ENCODE measurements at regions not wholly inside any gene's neighbourhood (a gene's known extent, or its start where the extent isn't known, plus 50 kb on each side); places are given as distances from the start of the nearest gene placed in this dataset.

GRCh38 chr2:64228918-64229317, 84.7 kb upstream of the PELI1 start:
- peak overlapping the region in 1 of 2 donors; percentile 45 for H3K27ac ChIP-seq (ENCODE audit: low read depth in 1 of 2, low read length in 1 of 2)

GRCh38 chr2:64230540-64230939, 86.3 kb upstream of the PELI1 start:
- no peak for DNase-seq (ENCODE audit: low read depth in 6 of 9, low spot score in 9 of 9)
- Histone ChIP-seq H3K9me3 (ENCODE audit: control insufficient read depth in 2 of 2, insufficient read depth in 1 of 2, low read length in 1 of 2) (no peaks in the 10 kb centered on the region), H3K36me3 (ENCODE audit: control insufficient read depth in 2 of 2, insufficient read depth in 2 of 2, low read length in 1 of 2) (no peaks in the 10 kb centered on the region), H3K27ac (ENCODE audit: low read depth in 1 of 2, low read length in 1 of 2) (no peak overlapping the region), H3K27me3 (ENCODE audit: control insufficient read depth in 2 of 2, insufficient read depth in 1 of 2, low read length in 1 of 2) (no peaks in the 10 kb centered on the region), H3K4me3 (ENCODE audit: low read length in 2 of 2) (no peak overlapping the region), H3K4me1 (ENCODE audit: control insufficient read depth in 2 of 2, insufficient read depth in 2 of 2, low read length in 2 of 2) (peaks cover 6 to 14% of the 10 kb centered on the region in 2 donors)

More at GRCh38 chr2:64228918-64229317, 84.7 kb upstream of the PELI1 start:
- no peaks in the 10 kb centered on the region for H3K27me3 ChIP-seq (ENCODE audit: control insufficient read depth in 2 of 2, insufficient read depth in 1 of 2, low read length in 1 of 2)
- H3K4me3 ChIP-seq (ENCODE audit: low read length in 2 of 2): peak overlapping the region in 1 of 2 donors; percentile 46
- peaks cover 6 to 14% of the 10 kb centered on the region in 2 donors for H3K4me1 ChIP-seq (ENCODE audit: control insufficient read depth in 2 of 2, insufficient read depth in 2 of 2, low read length in 2 of 2)
- DNase-seq (ENCODE audit: low read depth in 6 of 9, low spot score in 9 of 9): no peak
- H3K36me3 ChIP-seq (ENCODE audit: control insufficient read depth in 2 of 2, insufficient read depth in 2 of 2, low read length in 1 of 2): no peaks in the 10 kb centered on the region
- H3K9me3 ChIP-seq (ENCODE audit: control insufficient read depth in 2 of 2, insufficient read depth in 1 of 2, low read length in 1 of 2): no peaks in the 10 kb centered on the region
- 90% methylated on average over 4 of the region's 4 CpGs for WGBS

GRCh38 chr2:64232266-64232665, 88.0 kb upstream of the PELI1 start:
- Histone ChIP-seq H3K27ac (ENCODE audit: low read depth in 1 of 2, low read length in 1 of 2) (no peak overlapping the region), H3K4me3 (ENCODE audit: low read length in 2 of 2) (no peak overlapping the region), H3K27me3 (ENCODE audit: control insufficient read depth in 2 of 2, insufficient read depth in 1 of 2, low read length in 1 of 2) (no peaks in the 10 kb centered on the region), H3K9me3 (ENCODE audit: control insufficient read depth in 2 of 2, insufficient read depth in 1 of 2, low read length in 1 of 2) (no peaks in the 10 kb centered on the region), H3K4me1 (ENCODE audit: control insufficient read depth in 2 of 2, insufficient read depth in 2 of 2, low read length in 2 of 2) (peaks cover 6 to 14% of the 10 kb centered on the region in 2 donors), H3K36me3 (ENCODE audit: control insufficient read depth in 2 of 2, insufficient read depth in 2 of 2, low read length in 1 of 2) (no peaks in the 10 kb centered on the region)
- 99% methylated on average over 2 of the region's 2 CpGs for WGBS
- DNase-seq (ENCODE audit: low read depth in 6 of 9, low spot score in 9 of 9): no peak

GRCh38 chr2:64233376-64233922, 89.2 kb upstream of the PELI1 start:
- Histone ChIP-seq H3K9me3 (ENCODE audit: control insufficient read depth in 2 of 2, insufficient read depth in 1 of 2, low read length in 1 of 2) (no peaks in the 10 kb centered on the region), H3K4me3 (ENCODE audit: low read length in 2 of 2) (no peak overlapping the region), H3K36me3 (ENCODE audit: control insufficient read depth in 2 of 2, insufficient read depth in 2 of 2, low read length in 1 of 2) (no peaks in the 10 kb centered on the region), H3K27me3 (ENCODE audit: control insufficient read depth in 2 of 2, insufficient read depth in 1 of 2, low read length in 1 of 2) (no peaks in the 10 kb centered on the region), H3K27ac (ENCODE audit: low read depth in 1 of 2, low read length in 1 of 2) (peak overlapping the region in 1 of 2 donors; percentile 20), H3K4me1 (ENCODE audit: control insufficient read depth in 2 of 2, insufficient read depth in 2 of 2, low read length in 2 of 2) (peaks cover 1 to 6% of the 10 kb centered on the region in 2 donors)
- 81% methylated on average over 4 of the region's 4 CpGs for WGBS
- DNase-seq (ENCODE audit: low read depth in 6 of 9, low spot score in 9 of 9): no peak

GRCh38 chr2:64234150-64234549, 89.9 kb upstream of the PELI1 start:
- Histone ChIP-seq H3K4me1 (ENCODE audit: control insufficient read depth in 2 of 2, insufficient read depth in 2 of 2, low read length in 2 of 2) (no peaks in the 10 kb centered on the region), H3K36me3 (ENCODE audit: control insufficient read depth in 2 of 2, insufficient read depth in 2 of 2, low read length in 1 of 2) (no peaks in the 10 kb centered on the region), H3K9me3 (ENCODE audit: control insufficient read depth in 2 of 2, insufficient read depth in 1 of 2, low read length in 1 of 2) (no peaks in the 10 kb centered on the region), H3K4me3 (ENCODE audit: low read length in 2 of 2) (no peak overlapping the region), H3K27ac (ENCODE audit: low read depth in 1 of 2, low read length in 1 of 2) (no peak overlapping the region), H3K27me3 (ENCODE audit: control insufficient read depth in 2 of 2, insufficient read depth in 1 of 2, low read length in 1 of 2) (no peaks in the 10 kb centered on the region)
- no peak for DNase-seq (ENCODE audit: low read depth in 6 of 9, low spot score in 9 of 9)
- WGBS: 86% methylated on average over 5 of the region's 5 CpGs

- WGBS: 74% methylated on average over 3 of the region's 3 CpGs
- no peaks in the 10 kb centered on the region for H3K27me3 ChIP-seq (ENCODE audit: control insufficient read depth in 2 of 2, insufficient read depth in 1 of 2, low read length in 1 of 2)
- no peak overlapping the region for H3K27ac ChIP-seq (ENCODE audit: low read depth in 1 of 2, low read length in 1 of 2)
These were observed 90.6 kb upstream of the PELI1 start for GRCh38 chr2:64234785-64235184.

GRCh38 chr2:64237266-64237665, 93.0 kb upstream of the PELI1 start:
- WGBS: 97% methylated on average over 2 of the region's 2 CpGs
- DNase-seq (ENCODE audit: low read depth in 6 of 9, low spot score in 9 of 9): no peak
- no peak overlapping the region for H3K27ac ChIP-seq (ENCODE audit: low read depth in 1 of 2, low read length in 1 of 2)
- no peaks in the 10 kb centered on the region for H3K4me1 ChIP-seq (ENCODE audit: control insufficient read depth in 2 of 2, insufficient read depth in 2 of 2, low read length in 2 of 2)
- no peaks in the 10 kb centered on the region for H3K9me3 ChIP-seq (ENCODE audit: control insufficient read depth in 2 of 2, insufficient read depth in 1 of 2, low read length in 1 of 2)
- H3K27me3 ChIP-seq (ENCODE audit: control insufficient read depth in 2 of 2, insufficient read depth in 1 of 2, low read length in 1 of 2): no peaks in the 10 kb centered on the region
- no peaks in the 10 kb centered on the region for H3K36me3 ChIP-seq (ENCODE audit: control insufficient read depth in 2 of 2, insufficient read depth in 2 of 2, low read length in 1 of 2)
- no peak overlapping the region for H3K4me3 ChIP-seq (ENCODE audit: low read length in 2 of 2)

More at GRCh38 chr2:64234785-64235184, 90.6 kb upstream of the PELI1 start:
- no peaks in the 10 kb centered on the region for H3K36me3 ChIP-seq (ENCODE audit: control insufficient read depth in 2 of 2, insufficient read depth in 2 of 2, low read length in 1 of 2)
- no peak overlapping the region for H3K4me3 ChIP-seq (ENCODE audit: low read length in 2 of 2)
- H3K9me3 ChIP-seq (ENCODE audit: control insufficient read depth in 2 of 2, insufficient read depth in 1 of 2, low read length in 1 of 2): no peaks in the 10 kb centered on the region
- DNase-seq (ENCODE audit: low read depth in 6 of 9, low spot score in 9 of 9): no peak
- no peaks in the 10 kb centered on the region for H3K4me1 ChIP-seq (ENCODE audit: control insufficient read depth in 2 of 2, insufficient read depth in 2 of 2, low read length in 2 of 2)

- Histone ChIP-seq H3K4me3 (ENCODE audit: low read length in 2 of 2) (no peak overlapping the region), H3K36me3 (ENCODE audit: control insufficient read depth in 2 of 2, insufficient read depth in 2 of 2, low read length in 1 of 2) (no peaks in the 10 kb centered on the region), H3K27me3 (ENCODE audit: control insufficient read depth in 2 of 2, insufficient read depth in 1 of 2, low read length in 1 of 2) (no peaks in the 10 kb centered on the region), H3K27ac (ENCODE audit: low read depth in 1 of 2, low read length in 1 of 2) (no peak overlapping the region), H3K9me3 (ENCODE audit: control insufficient read depth in 2 of 2, insufficient read depth in 1 of 2, low read length in 1 of 2) (no peaks in the 10 kb centered on the region), H3K4me1 (ENCODE audit: control insufficient read depth in 2 of 2, insufficient read depth in 2 of 2, low read length in 2 of 2) (no peaks in the 10 kb centered on the region)
- no peak for DNase-seq (ENCODE audit: low read depth in 6 of 9, low spot score in 9 of 9)
- WGBS: 97% methylated on average over 4 of the region's 4 CpGs
These were observed 94.6 kb upstream of the PELI1 start for GRCh38 chr2:64238799-64239198.

- no peaks in the 10 kb centered on the region for H3K27me3 ChIP-seq (ENCODE audit: control insufficient read depth in 2 of 2, insufficient read depth in 1 of 2, low read length in 1 of 2)
- H3K4me1 ChIP-seq (ENCODE audit: control insufficient read depth in 2 of 2, insufficient read depth in 2 of 2, low read length in 2 of 2): no peaks in the 10 kb centered on the region
- DNase-seq (ENCODE audit: low read depth in 6 of 9, low spot score in 9 of 9): no peak
- no peaks in the 10 kb centered on the region for H3K9me3 ChIP-seq (ENCODE audit: control insufficient read depth in 2 of 2, insufficient read depth in 1 of 2, low read length in 1 of 2)
- no peak overlapping the region for H3K4me3 ChIP-seq (ENCODE audit: low read length in 2 of 2)
- no peak overlapping the region for H3K27ac ChIP-seq (ENCODE audit: low read depth in 1 of 2, low read length in 1 of 2)
- 97% methylated on average over 2 of the region's 2 CpGs for WGBS
- no peaks in the 10 kb centered on the region for H3K36me3 ChIP-seq (ENCODE audit: control insufficient read depth in 2 of 2, insufficient read depth in 2 of 2, low read length in 1 of 2)
These were observed 99.1 kb upstream of the PELI1 start for GRCh38 chr2:64243081-64244036.
